CD1c-positive myeloid dendritic cell (primary cell): ENCODE measurements at regions not wholly inside any gene's neighbourhood (a gene's known extent, or its start where the extent isn't known, plus 50 kb on each side); places are given as distances from the start of the nearest gene placed in this dataset.

ENCODE experiments used
- DNase-seq: peaks from one replicate; pipeline ENCODE4 v3.0.0-alpha.2; 2016; ENCODE audit errors: extremely low spot score

DNA sequence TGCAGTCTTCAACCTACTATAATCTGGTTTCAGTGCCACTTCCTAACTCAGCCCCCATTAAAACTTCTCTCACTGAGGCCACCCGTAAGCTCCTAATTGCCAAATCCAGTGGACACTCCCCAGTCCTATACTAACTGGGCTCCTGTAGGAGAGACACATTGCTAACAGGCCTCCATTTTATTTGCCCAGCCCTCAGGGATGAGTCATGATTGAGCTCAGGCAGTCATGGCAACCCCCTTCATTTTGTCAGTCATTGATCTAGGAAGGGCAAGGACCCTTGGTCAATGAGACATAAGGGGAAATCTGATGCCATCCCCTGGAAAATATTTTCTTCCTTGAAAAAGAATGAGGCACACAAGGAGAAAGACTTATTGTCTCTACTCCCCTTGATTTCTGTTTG, 70.1 kb upstream of the HIF1A start:
- DNase-seq: no peak

DNA sequence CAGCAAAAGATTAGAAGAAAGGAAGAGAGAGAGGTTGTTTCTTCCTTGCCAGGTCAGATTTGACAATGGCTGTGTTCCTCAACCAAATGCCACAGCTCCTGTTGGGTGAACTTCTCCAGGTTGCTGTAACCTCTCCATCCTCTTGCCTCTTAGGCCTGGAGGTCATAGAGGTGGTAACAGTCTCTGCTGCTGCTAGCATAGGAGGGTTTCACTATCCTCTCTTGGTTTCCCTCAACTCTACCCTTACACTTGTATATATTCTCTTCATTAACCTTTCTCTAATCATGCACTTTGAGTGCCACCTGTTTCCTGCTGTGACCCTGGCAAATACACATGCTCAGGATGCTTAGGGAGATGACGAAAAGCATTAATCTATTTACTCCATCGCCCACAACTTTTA, 67.7 kb upstream of the HIF1A start:
- no peak for DNase-seq

DNA sequence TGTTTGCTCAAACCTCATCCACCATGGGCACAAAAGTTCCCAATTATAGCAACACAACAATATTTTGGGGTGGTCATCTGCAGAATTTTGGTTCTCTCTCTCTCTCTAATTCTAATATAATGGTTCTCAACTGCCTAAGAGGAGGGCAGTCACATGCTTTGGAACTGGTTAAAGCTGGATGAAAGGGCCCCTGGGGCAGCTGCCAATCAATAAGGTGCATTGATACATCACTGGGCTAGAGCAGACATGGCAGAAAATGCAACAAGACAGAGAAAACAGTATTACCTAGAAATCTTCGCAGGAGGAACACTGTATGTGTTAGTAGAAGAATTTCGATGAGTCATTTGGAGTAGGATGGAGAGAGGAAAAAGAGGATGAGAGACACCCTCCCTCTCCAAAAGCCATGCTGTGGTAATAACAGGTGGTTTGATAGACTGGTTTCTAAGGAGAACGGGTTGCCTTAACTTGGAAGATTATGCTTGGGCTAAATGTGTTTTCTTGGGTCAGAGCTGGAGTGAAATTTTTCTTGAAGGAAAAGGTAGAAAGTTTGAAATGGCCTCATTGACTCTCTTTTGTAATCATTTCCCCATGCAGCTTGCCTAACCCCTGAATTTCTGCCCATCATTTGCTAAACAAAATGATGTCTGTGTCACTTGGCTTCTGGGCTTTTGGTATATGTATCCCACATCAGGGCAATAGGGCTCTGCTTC, 67.1 kb upstream of the HIF1A start:
- no peak for DNase-seq

DNA sequence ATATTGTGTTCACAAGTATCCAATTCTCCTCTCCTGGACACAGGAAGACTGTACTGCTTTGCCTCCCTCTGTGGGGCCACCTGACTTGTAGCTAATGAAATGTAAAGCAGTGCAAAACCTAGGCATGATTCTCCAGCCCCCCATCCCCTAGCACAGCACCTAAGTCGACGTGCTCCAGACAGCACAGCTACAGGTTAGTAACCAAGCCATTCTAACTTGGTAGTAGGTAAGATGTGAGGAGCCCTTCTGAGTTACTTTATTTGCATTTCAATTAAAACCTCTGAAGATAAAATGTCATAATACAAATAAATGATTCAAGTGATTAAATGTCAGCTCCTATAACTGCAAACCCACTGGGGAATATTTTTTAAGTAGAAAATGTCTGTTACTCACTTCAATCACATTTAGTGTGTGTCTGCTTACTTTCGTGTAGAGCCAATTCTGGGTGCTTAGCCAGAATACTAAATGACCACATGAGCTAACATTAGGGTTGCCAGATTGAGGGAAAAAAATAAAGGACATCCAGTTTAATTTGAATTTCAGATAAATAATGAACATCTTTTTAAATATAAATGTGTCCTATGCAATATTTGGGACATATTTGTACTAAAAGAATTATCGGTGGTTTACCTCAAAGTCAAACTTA, 64.8 kb upstream of the HIF1A start:
- DNase-seq: no peak

DNA sequence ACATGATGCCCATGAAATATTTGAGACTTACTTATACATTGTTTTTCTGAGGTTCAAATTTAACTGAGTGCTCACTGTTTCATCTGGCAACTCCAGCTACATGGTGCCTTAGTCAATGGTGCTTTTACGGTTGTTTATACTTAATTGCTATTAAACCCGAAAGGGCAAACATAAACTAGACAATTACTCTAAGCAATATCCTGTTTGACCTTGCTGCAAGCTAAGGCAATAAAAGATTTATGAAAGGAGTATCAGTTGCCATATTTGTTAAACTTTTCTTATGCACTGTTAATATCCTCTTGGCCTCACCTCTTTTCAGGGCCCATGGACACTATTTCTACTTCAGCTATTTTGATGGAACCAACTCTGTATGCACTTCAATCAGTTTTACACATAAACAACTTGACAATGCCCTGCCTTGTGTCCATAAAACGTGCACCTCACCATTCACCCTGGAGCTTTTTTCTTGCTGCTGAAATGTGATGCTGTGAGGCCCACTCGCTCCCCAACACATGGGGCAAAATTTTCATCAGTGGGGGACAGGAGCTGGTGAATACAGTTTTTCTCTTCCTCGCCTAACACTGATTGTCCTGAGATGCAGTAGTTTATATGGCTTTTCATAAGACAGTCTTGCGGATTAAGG, 64.1 kb upstream of the HIF1A start:
- no peak for DNase-seq

DNA sequence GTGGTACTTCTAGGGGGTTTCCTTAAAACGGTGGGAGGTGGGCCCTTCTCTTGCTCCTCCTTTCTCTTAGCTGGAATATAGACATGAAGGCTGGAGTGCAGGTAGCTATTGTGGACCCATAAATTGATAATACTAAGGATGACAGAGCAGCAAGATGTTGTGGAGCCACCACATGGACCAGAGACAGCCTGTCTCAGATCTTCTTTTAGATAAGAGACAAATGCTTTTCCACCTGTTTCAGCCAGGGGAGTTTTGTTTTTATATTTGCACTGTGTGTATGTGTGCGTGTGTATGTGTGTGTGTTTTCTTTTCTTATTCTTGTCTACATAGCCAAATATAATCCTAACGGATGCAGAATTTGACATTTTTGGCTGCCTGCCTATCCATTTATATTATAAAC, 62.9 kb upstream of the HIF1A start:
- DNase-seq: no peak

DNA sequence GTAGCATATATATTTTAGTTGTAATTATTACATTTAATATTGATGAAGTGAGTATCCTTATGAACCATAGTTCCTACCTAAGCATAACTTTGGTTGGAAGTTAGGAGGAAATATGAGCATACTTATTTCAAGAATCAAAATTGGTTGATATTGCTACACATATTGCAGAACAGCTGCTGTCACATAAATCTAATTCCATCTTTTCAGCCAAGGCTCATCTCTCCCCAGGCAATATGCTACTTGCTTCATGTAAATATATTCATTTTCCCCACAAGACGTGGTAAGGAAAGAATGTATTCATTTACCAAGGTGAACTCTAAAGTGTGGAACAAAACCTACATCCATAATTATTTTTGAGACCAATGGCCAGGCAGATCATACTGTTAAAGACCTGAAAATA, 62.5 kb upstream of the HIF1A start:
- DNase-seq: no peak

DNA sequence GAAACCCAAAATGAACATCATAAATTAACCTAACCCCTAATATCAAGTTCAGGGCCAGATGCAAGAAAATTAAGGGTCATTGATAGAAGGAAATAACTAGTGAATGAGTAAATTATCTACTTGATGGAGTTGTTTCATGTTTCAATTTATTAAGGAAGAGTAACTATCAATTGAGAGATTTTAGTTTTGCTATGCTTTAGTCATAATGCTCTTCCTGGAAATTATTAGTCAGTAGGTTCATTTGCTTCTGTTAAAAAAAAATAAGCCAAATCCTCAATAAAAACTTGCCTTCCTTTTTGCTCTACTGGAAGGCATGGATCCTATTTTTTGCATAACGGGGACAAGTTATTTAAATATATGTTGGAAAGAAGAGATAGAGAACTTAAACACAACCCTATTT, 59.0 kb upstream of the HIF1A start:
- peak; percentile 59 for DNase-seq

DNA sequence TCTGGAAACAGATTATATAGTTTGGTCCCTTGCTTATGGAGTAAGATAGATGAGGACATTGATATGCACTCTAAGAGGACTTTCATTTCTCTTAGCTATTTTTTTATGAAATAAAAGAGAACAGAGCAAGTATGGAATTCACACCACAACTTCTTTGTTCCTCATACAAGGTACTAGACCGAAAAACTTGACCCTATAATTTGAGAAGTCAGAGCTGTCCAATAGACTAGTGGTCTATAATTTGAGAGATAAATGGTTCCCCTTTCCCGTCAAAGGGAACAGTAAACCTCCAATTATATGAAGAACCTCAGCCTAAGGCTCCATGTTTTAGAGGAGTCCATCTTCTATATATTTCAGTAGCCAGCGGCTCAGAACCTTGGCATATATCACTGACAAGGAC, 58.5 kb upstream of the HIF1A start:
- peak; percentile 81 for DNase-seq

DNA sequence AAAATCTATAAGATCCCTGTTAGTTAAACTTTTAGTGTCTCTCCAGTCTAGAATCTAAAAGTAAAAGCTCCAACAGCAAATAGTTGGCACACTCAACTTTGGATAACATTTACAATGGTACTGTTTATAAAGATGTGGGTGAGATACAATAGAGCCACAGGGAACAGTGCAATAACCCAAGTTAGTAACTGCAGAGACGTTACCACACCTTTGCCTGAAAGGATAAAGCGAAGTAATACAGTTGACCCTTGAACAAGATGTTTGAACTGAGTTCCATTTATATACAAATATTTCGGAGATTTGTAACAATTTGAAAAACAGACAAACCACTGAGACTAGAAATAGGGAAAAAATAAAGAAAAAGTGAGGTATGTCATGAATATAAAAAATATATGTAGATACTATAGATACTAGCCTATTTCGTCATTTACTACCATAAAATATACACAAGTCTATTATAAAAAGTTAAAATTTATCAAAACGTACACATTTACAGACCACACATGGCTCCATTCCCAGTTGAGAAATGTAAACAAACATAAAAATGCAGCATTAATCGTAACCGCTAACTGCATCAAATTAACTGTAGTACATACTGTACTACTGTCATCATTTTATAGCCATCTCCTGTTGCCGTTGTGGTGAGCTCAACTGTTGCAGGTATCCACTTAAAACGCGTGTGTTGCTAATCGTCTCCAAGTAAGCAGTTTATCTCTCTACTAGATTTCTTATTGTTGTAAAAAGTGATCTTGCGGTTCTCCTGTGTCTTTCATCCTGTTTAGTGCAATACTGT, 56.5 kb upstream of the HIF1A start:
- DNase-seq: no peak

DNA sequence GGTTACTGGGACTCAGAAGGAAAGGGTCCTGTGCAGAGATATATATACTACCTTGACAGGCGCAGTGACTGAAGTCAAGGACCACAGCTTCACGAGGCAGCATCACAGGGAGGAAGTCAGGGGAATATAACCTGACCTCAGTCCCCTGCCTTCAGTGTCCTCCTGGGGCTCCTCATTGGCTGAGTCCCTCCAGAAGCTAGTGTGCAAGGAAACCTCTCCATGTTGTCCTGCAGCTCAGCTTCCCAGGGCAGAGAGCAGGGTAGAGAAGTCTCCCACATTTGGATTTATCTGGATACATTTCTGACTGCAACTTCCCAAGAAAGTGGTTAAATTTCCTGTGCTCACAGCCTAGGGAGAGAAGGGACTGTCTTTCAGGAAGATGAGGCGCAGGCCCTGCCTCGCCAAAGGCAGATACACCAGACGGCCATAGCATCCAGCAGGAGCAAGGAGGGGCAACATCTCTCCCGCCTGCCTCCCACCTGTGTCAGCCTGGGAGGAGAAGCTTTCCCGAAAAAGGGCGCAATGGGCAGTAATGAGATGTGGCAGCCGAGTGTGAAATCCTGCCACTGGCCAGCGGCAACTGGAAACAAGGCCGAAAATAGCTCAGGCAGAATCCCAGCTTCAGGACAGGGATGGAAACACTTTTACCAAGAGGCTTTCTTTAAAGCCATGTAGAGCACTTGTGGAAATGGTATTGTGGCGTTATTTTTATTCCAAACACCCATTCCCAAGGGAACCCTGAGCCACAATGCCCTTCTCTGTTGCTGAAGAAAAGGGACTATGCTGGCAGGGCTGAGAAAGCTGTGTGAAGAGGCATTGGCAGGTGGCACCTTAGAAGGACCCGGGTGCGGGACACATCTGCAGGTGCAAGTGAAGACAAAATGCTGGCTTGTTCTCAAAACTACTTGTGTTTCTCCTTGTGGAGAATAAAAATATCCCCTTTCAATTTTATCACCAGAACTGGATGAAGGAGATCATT, 54.9 kb upstream of the HIF1A start:
- DNase-seq: no peak

DNA sequence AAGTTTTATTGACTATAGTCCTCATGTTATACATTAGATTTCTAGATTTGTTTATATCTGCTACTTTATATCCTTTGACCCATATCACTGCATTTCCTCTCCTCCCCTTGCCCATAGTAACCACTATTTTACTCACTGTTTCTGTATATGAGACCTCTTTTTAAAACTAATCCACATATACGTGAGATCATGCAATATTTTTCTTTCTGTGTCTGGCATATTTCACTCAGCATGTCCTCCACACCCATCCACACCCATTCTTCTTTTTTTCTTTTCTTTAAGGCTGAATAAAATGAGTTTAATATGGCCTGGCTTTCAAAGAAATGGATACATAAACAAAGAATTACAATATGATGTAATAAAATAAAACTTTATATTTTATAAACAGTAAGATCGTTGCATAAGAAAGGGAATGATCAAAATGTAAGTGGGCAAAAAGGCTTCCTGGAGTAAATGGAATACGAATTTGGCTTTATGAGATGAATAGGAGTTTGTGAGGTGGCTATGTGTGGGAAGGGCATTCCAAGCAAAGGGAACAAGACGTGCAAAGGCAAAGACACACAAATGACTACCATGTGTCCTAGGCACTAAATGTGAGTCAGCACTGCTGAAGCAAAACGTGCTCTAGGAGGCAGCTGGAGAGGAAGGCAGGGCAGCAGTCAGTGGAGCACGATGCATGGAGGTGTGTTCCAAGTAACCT, 53.2 kb upstream of the HIF1A start:
- no peak for DNase-seq

DNA sequence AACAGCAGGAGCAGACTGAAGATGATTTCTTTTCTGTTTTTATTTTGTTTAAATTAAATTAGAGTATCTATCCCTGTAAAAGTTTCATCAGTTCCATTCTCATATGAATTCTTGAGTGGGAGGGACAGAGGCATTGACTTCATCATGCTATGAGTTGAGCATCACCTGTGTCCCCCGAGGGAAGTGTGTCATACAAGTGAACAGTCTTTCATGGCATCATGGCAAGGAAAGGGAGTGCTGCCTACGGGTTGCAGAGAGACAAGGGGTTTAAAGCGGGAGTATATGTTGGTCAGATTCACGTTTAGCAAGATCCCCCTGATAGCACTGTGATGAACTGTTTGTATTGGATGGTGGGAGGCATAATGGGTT, 52.7 kb upstream of the HIF1A start:
- DNase-seq: no peak

DNA sequence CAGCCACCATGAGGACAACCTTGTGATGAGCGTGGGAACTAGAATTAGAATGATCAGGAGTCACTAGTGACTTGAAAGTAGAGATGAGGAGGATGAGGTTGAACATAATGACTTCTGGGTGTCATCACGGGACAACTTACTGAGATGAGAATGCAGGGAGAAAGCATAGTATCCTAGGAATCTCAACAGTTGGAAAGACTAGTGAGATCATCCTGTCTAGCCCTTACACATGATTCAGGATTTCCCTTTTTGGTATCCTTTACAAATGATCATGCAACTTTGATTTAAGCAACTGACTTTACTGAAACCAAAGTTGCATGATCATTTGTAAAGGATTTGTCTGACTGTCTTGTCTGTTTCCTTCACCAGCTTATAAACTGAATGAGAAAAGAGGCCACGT, 51.8 kb upstream of the HIF1A start:
- no peak for DNase-seq

DNA sequence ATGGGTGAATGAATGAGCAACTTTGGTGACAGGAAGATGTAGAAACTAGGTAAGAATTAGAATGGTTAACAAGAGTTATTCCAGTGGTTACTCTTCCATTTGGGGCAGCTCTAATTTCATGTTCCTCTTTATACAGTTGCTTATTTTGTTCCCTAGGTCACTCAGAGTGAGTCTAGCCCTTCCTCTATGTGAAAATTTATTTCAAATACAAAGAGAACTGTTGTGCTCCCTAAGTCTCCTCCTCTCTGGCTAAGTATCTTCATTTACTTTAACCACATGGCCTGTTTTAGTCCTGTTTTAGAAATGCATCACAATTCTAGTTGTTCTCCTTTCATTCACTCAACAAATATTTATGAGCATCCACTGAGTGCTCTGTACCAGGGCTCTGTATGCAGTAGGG, 51.1 kb upstream of the HIF1A start:
- DNase-seq: peak; percentile 19

DNA sequence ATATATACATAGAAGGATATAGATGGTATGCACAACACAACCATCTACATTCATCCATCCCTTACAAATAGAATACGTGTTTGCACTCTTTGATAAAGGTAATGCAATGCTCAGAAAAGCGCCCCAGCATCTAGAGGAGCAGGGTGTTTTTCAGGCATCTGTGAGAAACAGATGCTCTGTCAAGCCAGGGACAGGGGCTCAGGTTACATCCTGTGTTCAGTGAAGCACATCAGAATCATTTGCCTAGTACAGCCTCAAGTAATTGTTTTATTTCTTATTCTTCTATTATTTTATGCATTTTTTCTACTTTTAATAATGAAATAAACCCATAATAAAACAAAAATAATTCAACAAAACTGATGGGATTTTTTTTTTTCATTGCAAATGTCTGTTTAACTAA, 50.5 kb upstream of the HIF1A start:
- DNase-seq: no peak

DNA sequence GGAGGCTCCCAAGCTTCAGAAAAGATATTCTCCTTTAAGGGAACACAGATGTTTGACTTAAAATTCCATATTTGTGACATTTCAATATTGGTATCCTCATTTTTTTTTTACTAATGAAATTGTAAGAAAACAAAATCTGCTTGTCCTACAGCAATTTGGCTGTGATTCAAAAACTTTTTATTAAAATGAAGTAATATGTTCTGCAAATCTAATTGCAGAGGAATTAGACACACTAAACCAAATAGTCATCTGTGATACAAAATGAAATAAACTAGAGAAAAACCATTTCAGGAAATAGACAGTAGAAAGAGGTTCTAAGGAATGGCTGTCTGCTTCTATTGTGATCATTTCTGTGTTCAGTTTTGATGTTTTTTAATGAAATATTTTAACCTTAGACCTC, 50.1 kb upstream of the HIF1A start:
- DNase-seq: no peak
